Memory B cell (primary cell): ENCODE measurements at regions not wholly inside any gene's neighbourhood (a gene's known extent, or its start where the extent isn't known, plus 50 kb on each side); places are given as distances from the start of the nearest gene placed in this dataset.
"Not testable (repeated sequence)": the region's sequence is repeated elsewhere in the genome, so short reads cannot be mapped to it uniquely, and the experiment has no call there.

Experiments used
- ATAC-seq: fragments of 150-1000 bp; cut with Tn5 transposase; 2 replicates; pipeline ENCODE4 v1.10.0; 2021; ENCODE audit warnings: low read depth, mild to moderate bottlenecking, moderate library complexity
- DNase-seq, 2 donors: peaks; one replicate each; pipeline ENCODE4 v3.0.0; 2022; ENCODE audit warnings: low spot score in 2 of 2
- H3K27ac Mint-ChIP-seq: one replicate; pipeline ENCODE4 v1.8.0; 2022; ENCODE audit warnings: mild to moderate bottlenecking, moderate library complexity, mixed read lengths
- H3K27me3 Mint-ChIP-seq: one replicate; pipeline ENCODE4 v1.8.0; 2022; ENCODE audit warnings: mixed read lengths
- H3K36me3 Mint-ChIP-seq: one replicate; pipeline ENCODE4 v1.8.0; 2022; ENCODE audit warnings: mild to moderate bottlenecking, mixed read lengths
- H3K4me1 Mint-ChIP-seq: one replicate; pipeline ENCODE4 v1.8.0; 2022; ENCODE audit warnings: mixed read lengths
- H3K4me3 Mint-ChIP-seq: one replicate; pipeline ENCODE4 v1.8.0; 2022; ENCODE audit warnings: mild to moderate bottlenecking, moderate library complexity, mixed read lengths
- H3K9me3 Mint-ChIP-seq: one replicate; pipeline ENCODE4 v1.8.0; 2022; ENCODE audit warnings: mixed read lengths

DNA sequence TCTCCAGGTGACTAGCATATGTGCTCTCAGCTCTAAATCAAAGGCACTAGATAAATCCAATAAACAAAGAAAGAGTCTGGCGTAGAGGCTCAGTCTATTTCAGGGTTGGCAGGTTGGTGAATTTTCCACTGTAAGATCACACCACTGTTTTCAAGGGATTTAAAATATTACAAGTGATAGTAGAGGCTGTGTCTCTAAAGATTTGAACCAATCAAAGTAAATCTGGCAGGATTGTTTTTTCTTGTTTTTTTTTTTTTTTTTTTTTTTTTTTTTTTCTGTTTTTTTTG lies 67.4 kb downstream of the MRPL57 start:
- not testable (repeated sequence) for H3K27me3 Mint-ChIP-seq, H3K27ac Mint-ChIP-seq, DNase-seq

GRCh38 chr13:21246761-21247452 lies 70.4 kb downstream of the MRPL57 start:
- Mint-ChIP-seq H3K4me1 (no peaks in the 10 kb centered on the region), H3K27me3 (peaks cover 3% of the 10 kb centered on the region), H3K4me3 (no peak overlapping the region), H3K36me3 (no peaks in the 10 kb centered on the region), H3K9me3 (no peaks in the 10 kb centered on the region), H3K27ac (no peak overlapping the region)
- ATAC-seq (no peak), DNase-seq (no peak)

More for the DNA sequence above, 67.4 kb downstream of the MRPL57 start:
- not testable (repeated sequence) for ATAC-seq, H3K9me3 Mint-ChIP-seq, H3K4me1 Mint-ChIP-seq, H3K36me3 Mint-ChIP-seq, H3K4me3 Mint-ChIP-seq

DNA sequence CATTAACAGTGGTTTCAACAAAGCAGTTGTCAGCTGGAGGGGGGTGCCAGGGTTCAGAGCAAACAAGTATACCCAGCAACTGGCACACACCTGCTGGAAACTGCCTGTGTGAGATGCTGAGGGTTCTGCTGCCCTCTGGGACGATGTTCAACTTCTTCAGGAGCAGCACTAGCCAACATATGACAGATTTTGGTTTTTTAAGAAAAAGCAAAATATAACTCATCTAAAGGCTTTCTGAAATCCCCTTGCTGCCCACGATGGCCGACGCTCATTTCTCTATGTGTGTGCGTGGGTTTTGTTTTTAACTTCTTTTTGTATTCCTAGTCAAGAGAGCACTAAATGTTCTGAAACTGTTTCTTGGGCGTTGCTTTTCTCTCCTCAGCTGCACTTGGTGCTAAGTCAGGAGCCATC lies 79.9 kb downstream of the MRPL57 start:
- Mint-ChIP-seq H3K4me1 (peaks cover 3% of the 10 kb centered on the region), H3K4me3 (no peak overlapping the region), H3K9me3 (no peaks in the 10 kb centered on the region), H3K27me3 (no peaks in the 10 kb centered on the region), H3K27ac (no peak overlapping the region), H3K36me3 (no peaks in the 10 kb centered on the region)
- DNase-seq = no peak
- ATAC-seq = no peak

- H3K27me3 Mint-ChIP-seq = no peaks in the 10 kb centered on the region
- H3K4me3 Mint-ChIP-seq = no peak overlapping the region
- H3K27ac Mint-ChIP-seq = no peak overlapping the region
- ATAC-seq = no peak
- H3K9me3 Mint-ChIP-seq = no peaks in the 10 kb centered on the region
- H3K4me1 Mint-ChIP-seq = peaks cover 3% of the 10 kb centered on the region
- no peak for DNase-seq
- H3K36me3 Mint-ChIP-seq = no peaks in the 10 kb centered on the region
Measured at GRCh38 chr13:21256891-21257290, 80.4 kb downstream of the MRPL57 start.

DNA sequence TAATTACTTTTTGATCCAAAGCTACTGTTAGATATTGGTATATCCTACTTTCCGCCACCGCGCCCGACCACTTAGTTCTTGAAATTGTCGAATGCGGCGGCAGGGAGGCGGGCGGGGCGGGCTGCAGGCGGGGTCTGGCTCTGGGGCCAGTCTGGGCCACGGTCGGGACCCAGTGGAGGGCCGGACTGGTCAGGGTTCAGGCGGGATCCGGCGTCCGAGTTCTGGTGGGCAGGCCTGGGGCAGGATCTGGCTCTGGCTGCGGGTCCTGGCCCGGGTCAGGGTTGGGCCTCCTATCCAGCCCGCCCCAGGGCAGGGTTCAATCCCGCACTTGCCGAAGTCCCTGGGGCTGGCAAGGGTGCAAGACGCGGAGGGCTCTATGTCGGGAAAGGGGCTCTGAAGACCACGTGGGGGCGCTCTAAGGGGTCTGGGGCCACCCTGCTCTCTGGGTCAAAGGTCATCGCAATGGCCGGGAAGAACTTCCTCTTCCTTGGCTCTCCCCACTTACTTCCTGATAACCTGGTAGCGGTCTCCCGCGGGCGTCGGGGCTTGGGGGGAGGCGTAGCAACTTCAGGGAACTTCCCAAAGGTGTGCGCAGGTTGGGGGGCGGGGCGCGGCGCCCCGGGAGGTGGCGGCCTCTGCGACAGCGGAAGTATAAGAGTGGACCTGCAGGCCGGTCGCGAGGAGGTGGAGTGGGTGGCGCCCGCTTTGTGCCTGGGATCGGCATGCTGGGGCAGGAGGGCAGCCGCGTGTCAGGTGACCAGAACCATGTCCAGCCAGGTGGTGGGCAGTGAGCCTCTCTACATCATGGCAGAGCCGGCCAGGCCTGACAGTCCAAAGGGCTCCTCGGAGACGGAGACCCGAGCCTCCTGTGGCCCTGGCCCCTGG lies 83.4 kb downstream of the MRPL57 start:
- Mint-ChIP-seq H3K27ac (no peak overlapping the region), H3K9me3 (no peaks in the 10 kb centered on the region), H3K4me3 (no peak overlapping the region), H3K36me3 (no peaks in the 10 kb centered on the region), H3K4me1 (peaks cover 3% of the 10 kb centered on the region), H3K27me3 (no peaks in the 10 kb centered on the region)
- no peak for DNase-seq
- ATAC-seq = no peak

GRCh38 chr13:21260561-21261290 lies 84.3 kb downstream of the MRPL57 start:
- not testable (repeated sequence) for H3K4me1 Mint-ChIP-seq, H3K27ac Mint-ChIP-seq, H3K4me3 Mint-ChIP-seq, H3K27me3 Mint-ChIP-seq, ATAC-seq, DNase-seq, H3K9me3 Mint-ChIP-seq, H3K36me3 Mint-ChIP-seq

DNA sequence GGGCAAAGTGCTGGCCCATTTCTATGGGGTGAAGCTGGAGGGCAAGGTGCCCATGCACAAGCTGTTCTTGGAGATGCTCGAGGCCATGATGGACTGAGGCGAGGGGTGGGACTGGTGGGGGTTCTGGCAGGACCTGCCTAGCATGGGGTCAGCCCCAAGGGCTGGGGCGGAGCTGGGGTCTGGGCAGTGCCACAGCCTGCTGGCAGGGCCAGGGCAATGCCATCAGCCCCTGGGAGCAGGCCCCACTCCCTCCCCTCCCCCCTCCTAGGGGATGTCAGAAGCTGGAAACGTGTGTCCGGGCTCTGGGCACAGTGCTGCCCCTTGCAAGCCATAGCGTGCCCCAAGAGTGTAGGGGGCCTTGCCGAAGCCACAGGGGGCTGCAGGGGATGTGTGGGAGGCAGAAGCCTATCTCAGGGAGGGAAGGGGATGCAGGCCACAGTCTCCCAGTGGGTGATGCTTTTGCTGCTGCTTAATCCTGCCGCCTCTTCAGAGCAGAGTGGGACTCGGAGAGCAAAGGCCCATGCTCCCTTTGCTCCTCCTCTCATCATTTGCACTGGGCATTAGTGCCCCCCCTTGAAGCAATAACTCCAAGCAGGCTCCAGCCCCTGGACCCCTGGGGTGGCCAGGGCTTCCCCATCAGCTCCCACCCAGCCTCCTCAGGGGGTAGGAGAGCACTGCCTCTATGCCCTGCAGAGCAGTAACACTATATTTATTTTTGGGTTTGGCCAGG lies 85.2 kb downstream of the MRPL57 start:
- ATAC-seq, H3K27ac Mint-ChIP-seq, H3K4me1 Mint-ChIP-seq, DNase-seq, H3K36me3 Mint-ChIP-seq, H3K27me3 Mint-ChIP-seq, H3K9me3 Mint-ChIP-seq, H3K4me3 Mint-ChIP-seq: not testable (repeated sequence)

DNA sequence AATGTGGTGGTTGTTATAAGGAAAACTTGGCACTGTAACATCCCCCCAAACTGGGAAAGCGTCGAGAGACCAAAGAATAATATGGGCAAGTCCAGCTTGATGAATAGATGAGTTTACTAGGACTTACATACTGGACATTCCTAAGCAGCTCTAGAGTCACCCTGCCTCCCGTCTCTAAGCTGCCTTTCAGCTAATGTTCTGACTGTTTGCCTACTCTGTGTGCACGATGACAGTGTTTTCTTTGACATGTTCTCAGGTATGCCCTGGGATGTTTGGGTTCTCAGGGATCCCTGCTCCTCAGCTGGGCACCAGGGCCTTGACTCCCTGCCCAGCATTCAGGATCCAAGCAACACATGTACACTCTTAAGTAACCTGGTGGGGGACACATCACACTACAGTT lies 87.5 kb downstream of the MRPL57 start:
- not testable (repeated sequence) for H3K27ac Mint-ChIP-seq, H3K27me3 Mint-ChIP-seq, H3K4me3 Mint-ChIP-seq, ATAC-seq, H3K9me3 Mint-ChIP-seq, H3K36me3 Mint-ChIP-seq, DNase-seq, H3K4me1 Mint-ChIP-seq

GRCh38 chr13:21268485-21268884 lies 92.0 kb downstream of the MRPL57 start:
- not testable (repeated sequence) for H3K36me3 Mint-ChIP-seq, H3K4me3 Mint-ChIP-seq, H3K27me3 Mint-ChIP-seq, H3K4me1 Mint-ChIP-seq, ATAC-seq, H3K9me3 Mint-ChIP-seq, DNase-seq, H3K27ac Mint-ChIP-seq

DNA sequence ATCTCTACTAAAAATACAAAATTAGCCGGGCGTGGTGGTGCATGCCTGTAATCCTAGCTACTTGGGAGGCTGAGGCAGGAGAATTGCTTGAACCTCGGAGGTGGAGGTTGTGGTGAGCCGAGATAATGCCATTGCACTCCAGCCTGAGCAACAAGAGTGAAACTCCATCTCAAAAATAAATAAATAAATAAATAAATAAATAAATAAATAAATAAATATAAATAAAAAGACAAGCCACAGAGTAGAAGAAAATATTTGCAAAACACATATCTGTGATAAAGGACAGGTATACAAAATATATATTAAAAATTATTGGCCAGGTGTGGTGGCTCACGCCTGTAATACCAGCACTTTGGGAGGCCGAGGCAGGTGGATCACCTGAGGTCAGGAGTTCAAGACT lies 96.0 kb downstream of the MRPL57 start:
- not testable (repeated sequence) for DNase-seq, H3K4me3 Mint-ChIP-seq, H3K9me3 Mint-ChIP-seq, H3K4me1 Mint-ChIP-seq, H3K36me3 Mint-ChIP-seq, H3K27ac Mint-ChIP-seq, H3K27me3 Mint-ChIP-seq, ATAC-seq

GRCh38 chr13:21274457-21274856 lies 98.0 kb downstream of the MRPL57 start:
- not testable (repeated sequence) for ATAC-seq, H3K9me3 Mint-ChIP-seq, H3K27ac Mint-ChIP-seq, DNase-seq, H3K36me3 Mint-ChIP-seq, H3K27me3 Mint-ChIP-seq, H3K4me3 Mint-ChIP-seq, H3K4me1 Mint-ChIP-seq

DNA sequence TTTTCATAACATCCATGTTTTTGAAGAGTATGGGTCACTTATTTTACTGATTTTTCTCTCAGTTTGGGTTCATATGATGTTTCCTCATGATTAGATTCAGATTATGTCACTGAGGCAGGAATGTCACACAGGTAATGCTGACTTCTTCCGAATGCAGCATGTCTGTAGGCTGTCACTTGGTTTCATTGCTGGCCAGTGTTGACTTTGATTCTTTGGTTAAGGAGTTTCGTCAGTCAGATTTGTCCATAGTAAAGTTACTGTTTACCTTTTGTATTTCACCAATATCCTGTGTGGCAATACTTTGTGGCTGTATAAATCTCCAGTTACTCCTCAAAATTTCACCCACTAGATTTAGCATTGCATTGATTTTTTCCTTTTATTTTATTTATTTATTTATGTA lies 105.6 kb downstream of the MRPL57 start:
- H3K4me3 Mint-ChIP-seq = no peak overlapping the region
- no peaks in the 10 kb centered on the region for H3K36me3 Mint-ChIP-seq
- peaks cover 8% of the 10 kb centered on the region for H3K27me3 Mint-ChIP-seq
- no peak for DNase-seq
- no peak overlapping the region for H3K27ac Mint-ChIP-seq
- ATAC-seq = no peak
- H3K9me3 Mint-ChIP-seq = peaks cover 2% of the 10 kb centered on the region
- no peaks in the 10 kb centered on the region for H3K4me1 Mint-ChIP-seq

- Mint-ChIP-seq H3K36me3 (no peaks in the 10 kb centered on the region), H3K4me1 (no peaks in the 10 kb centered on the region), H3K9me3 (no peaks in the 10 kb centered on the region), H3K4me3 (no peak overlapping the region), H3K27ac (no peak overlapping the region), H3K27me3 (peaks cover 4% of the 10 kb centered on the region)
- no peak for DNase-seq
- no peak for ATAC-seq
Measured at GRCh38 chr13:21287331-21287907, 111.0 kb downstream of the MRPL57 start.
